Esophagus muscularis mucosa (tissue), 4 donors: ENCODE measurements at regions not wholly inside any gene's neighbourhood (a gene's known extent, or its start where the extent isn't known, plus 50 kb on each side); places are given as distances from the start of the nearest gene placed in this dataset.
"Not testable (repeated sequence)": the region's sequence is repeated elsewhere in the genome, so short reads cannot be mapped to it uniquely, and the experiment has no call there.

ENCODE experiments used
- DNase-seq: peaks from one replicate; pipeline ENCODE4 v3.0.0-alpha.2; 2017; ENCODE audit errors: extremely low spot score
- H3K27ac ChIP-seq, 4 donors: fragments of 200-600 bp; sonication (generic); replicated peaks in 1 of 4; 1 replicate in 3 of 4; 2 replicates in 1 of 4; pipeline ENCODE4 v1.5.1; 2016 to 2019; ENCODE audit warnings: mild to moderate bottlenecking in 1 of 4
- H3K27me3 ChIP-seq, 4 donors: fragments of 200-600 bp; sonication (generic); one replicate each; pipeline versions ENCODE4 v1.5.1 to v1.6.0; 2016 to 2019
- H3K36me3 ChIP-seq, 4 donors: fragments of 200-600 bp; sonication (generic); one replicate each; pipeline ENCODE4 v1.5.1; 2016 to 2019
- H3K4me1 ChIP-seq, 4 donors: fragments of 200-600 bp; sonication (generic); one replicate each; pipeline ENCODE4 v1.5.1; 2016 to 2019
- H3K4me3 ChIP-seq, 4 donors: fragments of 200-600 bp; sonication (generic); 1 replicate in 2 of 4; 2 replicates in 2 of 4; pipeline ENCODE4 v1.5.1; 2016 to 2019; ENCODE audit warnings: mild to moderate bottlenecking in 4 of 4, moderate library complexity in 1 of 4
- H3K9me3 ChIP-seq, 4 donors: fragments of 200-600 bp; sonication (generic); 1 replicate in 3 of 4; 2 replicates in 1 of 4; pipeline ENCODE4 v1.5.1; 2016 to 2019
- EP300 ChIP-seq: sonication (generic); formaldehyde crosslinking; IDR thresholded peaks from one replicate; pipeline ENCODE4 v1.6.1; 2017; ENCODE audit warnings: antibody characterized with exemption
- POLR2A ChIP-seq: fragments of 450-650 bp; IDR thresholded peaks from one replicate; pipeline ENCODE4 v1.6.1; 2017; ENCODE audit warnings: antibody characterized with exemption, moderate library complexity, mild to moderate bottlenecking, low read depth
- POLR2AphosphoS5 ChIP-seq, 2 donors: sonication (generic); formaldehyde crosslinking; IDR thresholded peaks; one replicate each; pipeline ENCODE4 v1.6.1; 2017; ENCODE audit warnings: antibody characterized with exemption in 2 of 2
- WGBS: methylation state at CpG from one replicate; pipeline ENCODE4 v1.1.5; 2018; 5-methylcytosine and 5-hydroxymethylcytosine counted together
- intact Hi-C: fragments of 100-400 bp; cut with DNase I; formaldehyde crosslinking; loops from one replicate; pipeline ENCODE4 v1.15.1; 2023
- TF ChIP-seq, protein P1 (sequence below), 3 experiments: fragments of 200-600 bp in 2 of 3; fragments of 450-650 bp in 1 of 3; sonication (generic) in 2 of 3; IDR thresholded peaks; one replicate each; pipeline ENCODE4 v1.5.1; 2017 to 2019; ENCODE audit warnings: antibody characterized with exemption in 3 of 3, mild to moderate bottlenecking in 2 of 3, moderate library complexity in 1 of 3

DNA sequence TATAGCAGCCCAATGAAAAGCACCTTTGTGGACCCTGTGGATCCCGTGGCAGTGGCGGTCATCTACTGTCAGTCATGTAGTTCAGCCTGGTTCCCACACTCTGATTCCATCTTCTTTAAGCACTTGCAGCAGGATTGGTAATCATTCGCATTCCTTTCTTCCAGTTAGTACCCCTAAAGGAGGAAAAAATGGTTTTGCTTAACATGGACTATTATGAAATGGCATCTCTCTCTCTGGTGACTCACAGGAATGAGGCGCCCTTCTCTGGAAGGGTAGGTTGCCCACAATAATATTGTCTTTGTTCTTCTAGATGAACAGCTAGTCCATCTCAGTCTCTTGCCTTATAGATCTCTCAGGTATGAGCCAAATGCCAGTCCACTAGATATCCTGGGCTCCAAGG, 127.9 kb upstream of the MROH9 start:
- no peak for DNase-seq
- TF ChIP-seq EP300 (no peak), POLR2AphosphoS5 (IDR thresholded peaks at IDR 0.05) (no peak), POLR2A (no peak)
- TF ChIP-seq, protein P1, sequence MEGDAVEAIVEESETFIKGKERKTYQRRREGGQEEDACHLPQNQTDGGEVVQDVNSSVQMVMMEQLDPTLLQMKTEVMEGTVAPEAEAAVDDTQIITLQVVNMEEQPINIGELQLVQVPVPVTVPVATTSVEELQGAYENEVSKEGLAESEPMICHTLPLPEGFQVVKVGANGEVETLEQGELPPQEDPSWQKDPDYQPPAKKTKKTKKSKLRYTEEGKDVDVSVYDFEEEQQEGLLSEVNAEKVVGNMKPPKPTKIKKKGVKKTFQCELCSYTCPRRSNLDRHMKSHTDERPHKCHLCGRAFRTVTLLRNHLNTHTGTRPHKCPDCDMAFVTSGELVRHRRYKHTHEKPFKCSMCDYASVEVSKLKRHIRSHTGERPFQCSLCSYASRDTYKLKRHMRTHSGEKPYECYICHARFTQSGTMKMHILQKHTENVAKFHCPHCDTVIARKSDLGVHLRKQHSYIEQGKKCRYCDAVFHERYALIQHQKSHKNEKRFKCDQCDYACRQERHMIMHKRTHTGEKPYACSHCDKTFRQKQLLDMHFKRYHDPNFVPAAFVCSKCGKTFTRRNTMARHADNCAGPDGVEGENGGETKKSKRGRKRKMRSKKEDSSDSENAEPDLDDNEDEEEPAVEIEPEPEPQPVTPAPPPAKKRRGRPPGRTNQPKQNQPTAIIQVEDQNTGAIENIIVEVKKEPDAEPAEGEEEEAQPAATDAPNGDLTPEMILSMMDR (IDR thresholded peaks at IDR 0.05), result no peak
- Histone ChIP-seq H3K4me1 (no peaks in the 10 kb centered on the region), H3K27me3 (no peaks in the 10 kb centered on the region), H3K4me3 (no peak overlapping the region), H3K36me3 (no peaks in the 10 kb centered on the region), H3K27ac (no peak overlapping the region), H3K9me3 (no peaks in the 10 kb centered on the region)
- WGBS, result 87% methylated on average over 4 of the region's 4 CpGs
- intact Hi-C loops, result no loop called here

DNA sequence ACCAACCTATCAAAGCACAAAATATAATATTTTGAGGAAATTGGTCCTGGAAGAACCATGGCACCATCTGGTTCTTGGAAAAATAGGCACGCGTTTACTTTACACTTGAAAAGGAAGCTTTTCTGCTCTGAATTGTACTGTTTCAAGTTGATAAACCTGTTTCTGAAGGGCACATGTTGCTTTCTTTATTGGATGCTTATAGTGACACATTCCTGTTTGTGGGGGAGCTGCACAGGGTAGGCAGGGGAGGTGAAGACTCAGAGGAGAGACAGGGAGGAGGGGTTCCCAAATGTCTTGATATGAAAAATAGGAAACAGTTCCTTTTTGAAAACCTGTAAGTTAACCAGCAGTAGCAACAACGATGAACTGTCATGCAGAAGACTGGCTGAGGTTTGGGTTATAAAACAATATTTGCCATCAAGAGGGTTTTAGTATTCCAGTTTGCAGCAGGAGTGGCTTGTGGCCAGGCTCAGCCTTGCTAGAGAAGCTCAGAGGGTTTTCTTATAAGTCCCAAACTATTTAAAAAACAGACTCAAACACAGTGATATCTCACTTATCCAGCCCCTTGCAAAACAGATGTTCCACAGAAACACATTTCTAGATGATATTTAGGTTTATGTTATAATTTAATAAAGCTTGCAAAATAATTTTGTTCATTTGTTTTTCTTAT, 127.0 kb upstream of the MROH9 start:
- Histone ChIP-seq H3K27ac (no peak overlapping the region), H3K36me3 (no peaks in the 10 kb centered on the region), H3K9me3 (no peaks in the 10 kb centered on the region), H3K4me3 (no peak overlapping the region), H3K4me1 (no peaks in the 10 kb centered on the region), H3K27me3 (no peaks in the 10 kb centered on the region)
- no peak for TF ChIP-seq POLR2AphosphoS5 (IDR thresholded peaks at IDR 0.05)
- no peak for TF ChIP-seq EP300
- TF ChIP-seq, protein P1 (IDR thresholded peaks at IDR 0.05), result no peak
- intact Hi-C loops, result no loop called here
- WGBS, result 75% methylated on average over 3 of the region's 3 CpGs
- no peak for DNase-seq

DNA sequence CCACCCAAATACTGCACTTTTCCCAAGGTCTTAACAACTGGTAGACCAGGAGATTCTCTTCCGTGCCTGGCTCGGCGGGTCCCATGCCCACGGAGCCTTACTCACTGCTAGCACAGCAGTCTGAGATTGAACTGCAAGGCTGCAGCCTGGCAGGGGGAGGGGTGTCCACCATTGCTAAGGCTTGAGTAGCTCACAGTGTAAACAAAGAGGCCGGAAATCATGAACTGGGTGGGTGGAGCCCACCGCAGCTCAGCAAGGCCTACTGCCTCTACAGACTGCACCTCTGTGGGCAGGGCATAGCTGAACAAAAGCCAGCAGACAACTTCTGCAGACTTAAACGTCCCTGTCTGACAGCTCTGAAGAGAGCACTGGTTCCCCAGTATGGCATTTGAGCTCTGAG, 124.3 kb upstream of the MROH9 start:
- H3K4me3 ChIP-seq, H3K4me1 ChIP-seq, H3K36me3 ChIP-seq, H3K9me3 ChIP-seq, H3K27ac ChIP-seq, intact Hi-C loops, DNase-seq, H3K27me3 ChIP-seq: not testable (repeated sequence)
- WGBS, result 78% methylated on average over 5 of the region's 7 CpGs

DNA sequence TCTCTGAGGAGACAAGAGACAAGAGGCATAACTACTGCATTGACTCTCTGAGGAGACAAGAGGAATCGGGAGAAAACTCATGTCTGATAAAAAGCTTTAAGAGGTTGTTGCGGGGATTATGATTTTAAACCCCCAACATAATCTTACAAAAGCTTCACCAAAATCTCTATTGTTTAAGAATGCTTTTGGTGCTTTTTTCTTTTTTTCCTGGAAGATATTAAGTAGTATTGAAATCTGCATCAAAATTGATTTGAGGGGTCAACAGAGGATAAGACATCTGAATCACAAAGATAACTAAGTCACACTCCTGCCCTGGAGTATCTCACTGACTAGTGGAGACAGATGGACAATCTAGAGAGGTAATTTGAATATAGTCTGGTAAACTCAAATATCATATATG, 115.6 kb upstream of the MROH9 start:
- no peaks in the 10 kb centered on the region for H3K9me3 ChIP-seq
- 88% methylated on average over 2 of the region's 2 CpGs for WGBS
- TF ChIP-seq, protein P1 (IDR thresholded peaks at IDR 0.05), result no peak
- no peak for TF ChIP-seq EP300
- no peak for TF ChIP-seq POLR2A
- TF ChIP-seq POLR2AphosphoS5 (IDR thresholded peaks at IDR 0.05), result no peak
- DNase-seq, result no peak
- H3K4me3 ChIP-seq, result no peak overlapping the region
- H3K36me3 ChIP-seq, result no peaks in the 10 kb centered on the region
- no peak overlapping the region for H3K27ac ChIP-seq
- intact Hi-C loops, result no loop called here
- H3K4me1 ChIP-seq, result no peaks in the 10 kb centered on the region
- H3K27me3 ChIP-seq, result no peaks in the 10 kb centered on the region

DNA sequence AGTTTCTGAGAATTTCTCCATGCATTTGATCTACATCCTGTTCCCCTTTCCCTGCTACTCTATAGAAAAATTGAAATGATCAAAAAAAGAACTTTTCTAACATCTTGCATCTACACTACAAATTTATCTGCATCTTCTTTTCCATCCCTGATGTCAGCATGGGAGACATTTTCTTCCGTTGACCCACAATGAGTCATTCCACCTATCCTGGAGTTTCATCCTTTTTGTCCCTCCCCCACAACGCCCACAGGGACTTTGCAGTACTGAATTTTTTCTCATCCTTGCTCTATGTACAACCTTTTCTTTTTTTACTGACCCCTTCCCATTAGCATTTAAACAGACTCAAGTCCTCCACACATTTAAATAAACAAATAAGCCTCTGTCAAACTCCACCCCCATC, 112.2 kb upstream of the MROH9 start:
- Histone ChIP-seq H3K27ac (no peak overlapping the region), H3K36me3 (no peaks in the 10 kb centered on the region), H3K4me1 (no peaks in the 10 kb centered on the region), H3K27me3 (no peaks in the 10 kb centered on the region), H3K9me3 (no peaks in the 10 kb centered on the region), H3K4me3 (no peak overlapping the region)
- intact Hi-C loops, result no loop called here
- no peak for DNase-seq
- WGBS, result 80% methylated on average over 2 of the region's 2 CpGs
- TF ChIP-seq, protein P1 (IDR thresholded peaks at IDR 0.05), result no peak
- TF ChIP-seq POLR2A (no peak), EP300 (no peak), POLR2AphosphoS5 (IDR thresholded peaks at IDR 0.05) (no peak)
